HG03342 (cell line): ENCODE measurements at regions not wholly inside any gene's neighbourhood (a gene's known extent, or its start where the extent isn't known, plus 50 kb on each side); places are given as distances from the start of the nearest gene placed in this dataset.

ENCODE experiments used
- ATAC-seq: cut with Tn5 transposase; IDR thresholded peaks from one replicate; pipeline ENCODE4 v1.9.1; 2021; ENCODE audit warnings: mild to moderate bottlenecking, moderate library complexity; ENCODE audit not compliant: unreplicated experiment

- no peak for ATAC-seq
Measured at GRCh38 chr4:24666316-24666715, 82.0 kb upstream of the DHX15 start.

DNA sequence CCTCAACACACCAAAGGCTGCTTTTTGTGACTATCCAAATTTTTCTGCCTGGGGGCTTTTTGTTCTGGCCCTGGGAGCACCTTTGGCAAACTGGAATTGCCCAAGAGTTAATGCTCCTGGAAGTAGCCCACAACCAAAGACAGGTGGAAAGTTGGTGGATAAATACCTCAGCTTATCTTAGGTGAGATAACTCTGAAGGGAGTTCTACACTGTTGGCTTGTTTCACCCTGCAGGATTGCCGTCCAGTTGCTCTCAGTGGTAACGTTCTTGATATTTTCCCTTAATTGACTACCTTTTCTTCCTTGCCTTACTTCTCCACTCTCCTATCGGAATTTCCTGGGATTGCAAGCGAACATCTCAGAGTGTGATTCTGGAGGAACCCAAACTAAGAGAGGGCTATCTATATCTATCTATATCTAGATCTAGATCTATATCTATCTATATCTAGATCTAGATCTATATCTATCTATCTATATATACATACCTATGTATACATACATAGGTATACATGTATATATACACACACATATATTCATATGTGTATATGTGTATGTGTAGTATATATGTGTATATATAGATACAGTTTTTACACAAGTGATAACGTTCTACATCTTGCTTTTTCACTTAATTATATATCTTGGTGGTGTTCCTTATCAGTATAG, 82.6 kb upstream of the DHX15 start:
- no peak for ATAC-seq

- no peak for ATAC-seq
Measured at GRCh38 chr4:24668956-24669355, 84.6 kb upstream of the DHX15 start.

- no peak for ATAC-seq
Measured at GRCh38 chr4:24669751-24670150, 85.4 kb upstream of the DHX15 start.

GRCh38 chr4:24671849-24672248, 87.5 kb upstream of the DHX15 start:
- no peak for ATAC-seq

DNA sequence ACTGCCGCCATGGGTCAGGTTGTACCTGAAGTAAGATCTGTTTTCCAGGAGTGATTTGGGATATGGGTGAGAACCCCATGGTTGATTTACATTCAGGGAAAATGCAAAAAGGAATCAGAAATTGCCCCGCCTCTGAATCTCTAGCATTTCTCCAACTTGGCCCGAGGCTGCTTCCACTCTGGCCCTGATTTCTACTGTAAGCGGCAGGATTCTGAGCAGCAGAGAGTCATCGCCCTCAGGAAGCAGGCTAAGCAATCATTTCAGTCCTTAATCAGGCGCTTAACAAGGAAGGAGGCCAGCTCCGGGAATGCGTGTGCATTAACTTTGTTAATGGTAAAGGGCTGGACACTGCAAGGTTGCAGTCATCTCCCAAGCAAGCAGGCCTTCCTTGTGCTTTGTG, 88.5 kb upstream of the DHX15 start:
- no peak for ATAC-seq

DNA sequence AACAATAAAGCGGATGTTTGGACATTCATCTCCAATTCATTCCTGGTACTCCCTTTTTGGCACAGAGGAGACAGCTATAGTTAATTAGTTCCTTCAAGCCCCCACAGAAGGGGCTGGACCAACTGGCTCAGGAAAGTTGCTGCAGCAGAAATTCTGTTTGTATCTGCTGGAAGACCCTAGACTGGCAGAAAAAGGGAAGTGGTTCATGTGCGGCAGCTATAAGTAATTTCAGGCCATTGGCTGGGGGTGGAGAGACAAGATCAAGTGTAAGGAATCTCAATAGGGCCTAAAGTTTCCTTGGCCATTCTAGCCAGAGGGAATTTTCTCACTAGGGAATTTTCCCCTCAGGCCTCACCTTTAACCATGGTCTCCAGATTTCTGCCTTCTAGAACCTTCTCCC, 89.9 kb upstream of the DHX15 start:
- ATAC-seq: no peak

DNA sequence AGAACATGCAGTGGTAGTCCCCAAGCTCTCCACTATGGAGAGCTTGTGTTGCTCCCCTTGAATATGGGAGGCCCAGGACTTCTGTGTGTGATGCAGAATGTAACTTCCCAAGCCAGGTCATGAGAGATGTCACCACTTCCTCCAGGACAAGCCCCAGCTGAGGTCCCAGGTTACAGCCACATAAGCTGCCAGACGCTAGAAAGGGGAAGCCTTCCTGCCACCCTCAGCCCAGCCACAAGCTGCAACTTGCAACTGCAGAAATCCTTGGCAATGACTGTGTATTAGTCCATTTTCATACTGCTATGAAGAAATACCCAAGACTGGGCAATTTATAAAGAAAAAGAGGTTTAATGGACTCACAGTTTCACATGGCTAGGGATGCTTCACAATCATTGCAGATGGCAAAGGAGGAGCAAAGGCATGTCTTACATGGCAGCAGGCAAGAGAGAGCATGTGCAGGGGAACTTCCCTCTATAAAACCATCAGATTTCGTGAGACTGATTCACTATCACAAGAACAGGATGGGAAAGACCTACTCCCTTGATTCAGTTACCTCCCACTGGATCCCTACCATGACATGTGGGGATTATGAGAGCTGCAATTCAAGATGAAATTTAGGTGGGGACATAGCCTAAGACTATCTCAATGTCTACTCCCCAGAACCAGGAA, 91.5 kb upstream of the DHX15 start:
- no peak for ATAC-seq

DNA sequence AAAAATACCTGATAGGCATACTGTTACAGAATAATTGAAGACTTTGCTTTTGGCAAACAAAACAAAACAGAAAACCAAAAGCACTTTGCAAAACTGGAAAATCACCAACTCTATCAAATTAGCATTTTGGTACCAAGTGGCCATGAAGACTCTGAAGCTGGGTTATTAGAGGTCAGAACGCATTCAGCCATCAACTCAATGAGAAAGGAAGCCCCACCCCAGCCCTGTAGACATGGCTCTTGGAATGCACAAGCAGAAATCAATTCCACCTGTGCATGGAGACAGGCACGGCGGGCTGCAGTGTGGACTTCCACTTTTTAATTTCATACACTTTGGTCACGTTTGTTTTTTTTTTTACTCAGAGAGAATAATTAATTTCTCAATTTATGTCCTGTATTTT, 93.6 kb upstream of the DHX15 start:
- ATAC-seq: no peak

DNA sequence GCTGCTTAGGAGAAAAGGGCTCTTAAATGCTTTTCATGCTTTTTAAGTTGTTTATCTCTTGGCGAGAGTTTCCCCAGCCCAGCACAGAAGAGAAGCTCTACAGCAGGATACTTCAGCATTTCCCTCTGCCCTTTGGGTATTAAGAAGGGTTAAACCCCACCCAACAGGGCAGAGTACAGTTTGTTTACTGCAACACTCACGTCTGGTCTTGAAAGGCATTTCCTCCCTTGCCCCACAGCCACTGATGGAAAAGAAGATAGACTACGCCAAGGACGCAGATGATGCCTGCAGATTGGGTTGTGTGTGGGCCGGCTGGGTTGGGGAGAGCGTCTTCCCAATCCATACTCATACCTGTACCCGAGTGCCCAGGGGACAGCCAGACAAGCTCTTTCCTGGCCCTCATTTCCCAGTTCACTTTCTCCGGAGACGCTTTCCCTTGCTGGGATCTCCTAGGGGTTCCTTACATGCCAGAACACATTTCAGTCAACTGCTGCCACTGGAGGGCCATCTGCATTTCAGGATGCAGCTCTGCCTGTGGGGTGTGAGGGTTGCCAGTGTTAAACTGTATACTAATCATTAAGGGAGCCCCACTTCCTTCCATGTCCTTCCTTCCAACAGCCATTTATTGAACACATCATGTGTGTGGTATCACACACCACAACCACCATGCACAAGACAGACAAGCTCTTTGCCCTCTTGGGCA, 96.5 kb upstream of the DHX15 start:
- no peak for ATAC-seq

- no peak for ATAC-seq
Measured at GRCh38 chr4:24683116-24683515, 98.8 kb upstream of the DHX15 start.

- no peak for ATAC-seq
Measured at GRCh38 chr4:24686866-24687692, 102.7 kb upstream of the DHX15 start.

- no peak for ATAC-seq
Measured at GRCh38 chr4:24688453-24688852, 104.1 kb upstream of the DHX15 start.

GRCh38 chr4:24689212-24689611, 104.9 kb upstream of the DHX15 start:
- no peak for ATAC-seq

DNA sequence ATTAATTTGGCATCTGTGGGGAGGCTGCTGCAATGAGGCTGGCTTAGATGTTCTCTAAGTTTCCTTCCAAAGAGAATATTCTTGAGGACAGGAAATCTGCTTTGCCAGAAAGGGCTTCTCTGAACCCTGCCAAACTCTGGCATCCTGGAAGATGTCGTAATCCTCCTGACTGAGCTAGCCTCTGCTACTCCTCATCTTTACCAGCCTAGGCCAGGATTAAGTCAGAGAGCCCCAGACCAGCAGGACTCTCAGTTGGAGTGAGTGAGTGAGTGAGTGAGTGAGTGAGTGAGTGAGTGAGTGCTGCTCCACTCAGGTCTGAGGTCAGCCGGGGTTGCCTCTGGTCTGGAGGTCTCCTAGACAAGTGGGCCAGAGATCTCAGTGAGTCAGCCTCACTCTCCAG, 104.9 kb upstream of the SOD3 start:
- no peak for ATAC-seq

DNA sequence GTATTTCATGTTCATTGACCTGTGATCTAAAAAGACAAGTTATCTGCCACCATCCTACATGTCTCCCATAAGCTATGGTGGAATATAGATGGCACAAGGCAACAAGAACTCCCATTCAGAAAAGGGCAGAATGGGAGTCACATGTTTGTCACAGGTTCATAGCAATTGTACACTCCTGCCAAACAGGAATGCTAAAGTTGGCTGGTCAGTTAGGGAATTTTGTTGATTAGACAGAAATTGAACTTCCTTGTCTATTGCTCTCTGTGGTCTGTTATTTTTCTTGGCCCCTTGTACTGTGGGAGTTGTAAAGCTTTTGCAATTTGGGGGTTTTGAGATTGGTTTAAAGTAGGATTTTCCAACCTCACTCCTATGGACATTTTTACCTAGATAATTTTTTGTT, 101.7 kb upstream of the SOD3 start:
- no peak for ATAC-seq

DNA sequence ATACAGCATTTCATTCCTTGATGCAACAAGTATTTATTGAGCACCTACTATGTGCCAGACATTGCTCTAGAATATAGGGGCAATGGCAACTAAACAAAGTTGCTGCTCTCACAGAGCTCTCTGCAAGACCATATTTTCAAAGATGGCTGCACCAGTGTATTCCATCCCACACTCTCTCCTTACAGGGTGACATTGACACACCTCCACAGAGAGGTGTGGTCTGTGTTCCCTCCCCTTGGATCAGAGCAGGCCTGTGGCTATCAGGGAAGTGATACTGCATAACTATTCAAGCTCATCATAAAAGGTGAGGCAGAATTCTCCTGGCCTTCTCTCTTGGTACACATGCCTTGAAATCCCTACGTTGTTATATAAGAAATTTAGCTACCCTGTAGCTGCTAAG, 95.3 kb upstream of the SOD3 start:
- no peak for ATAC-seq

- no peak for ATAC-seq
Measured at GRCh38 chr4:24701683-24702082, 93.7 kb upstream of the SOD3 start.

- no peak for ATAC-seq
Measured at GRCh38 chr4:24702281-24702680, 93.1 kb upstream of the SOD3 start.

DNA sequence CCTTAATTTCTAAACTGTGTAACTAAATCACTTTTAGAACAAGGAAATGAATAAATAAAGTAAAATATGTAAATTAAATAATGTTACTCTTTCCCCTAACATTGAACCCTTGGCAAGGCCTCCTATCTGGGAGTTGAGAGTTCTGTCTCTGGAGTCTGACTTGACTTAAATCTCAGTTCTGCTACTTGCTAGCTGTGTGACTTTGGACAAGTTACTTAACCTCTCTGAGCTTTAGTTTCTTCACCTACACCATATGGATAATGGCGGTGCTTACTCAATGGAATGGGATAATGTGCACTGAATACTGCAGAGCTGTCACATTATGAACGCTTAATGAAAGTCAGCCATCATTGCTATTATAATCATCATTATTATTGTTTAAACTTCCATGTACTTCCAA, 92.1 kb upstream of the SOD3 start:
- no peak for ATAC-seq

- no peak for ATAC-seq
Measured at GRCh38 chr4:24704149-24704548, 91.2 kb upstream of the SOD3 start.
